ENCODE measurements at regions not wholly inside any gene's neighbourhood (a gene's known extent, or its start where the extent isn't known, plus 50 kb on each side); places are given as distances from the start of the nearest gene placed in this dataset.

DNA sequence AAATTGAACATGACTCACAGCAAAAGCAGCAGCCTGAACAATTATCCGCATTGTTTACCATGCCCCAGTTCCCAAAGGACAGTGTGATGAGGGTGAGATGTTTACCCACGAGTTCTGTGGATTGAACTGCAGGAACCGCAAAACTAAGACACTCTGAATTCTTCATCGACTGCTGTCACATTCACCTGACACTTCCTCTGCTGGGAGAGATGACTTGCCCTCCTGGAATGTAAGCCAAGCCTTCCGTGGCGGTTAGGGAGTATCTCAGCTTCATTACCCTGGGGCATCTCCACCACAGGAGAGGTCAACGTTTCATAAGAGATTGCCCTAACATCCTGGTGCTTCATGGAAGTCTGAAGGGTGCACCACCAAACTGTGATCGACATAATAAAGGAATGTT lies 374.6 kb upstream of the ADARB2 start:
- TF ChIP-seq, protein P1, sequence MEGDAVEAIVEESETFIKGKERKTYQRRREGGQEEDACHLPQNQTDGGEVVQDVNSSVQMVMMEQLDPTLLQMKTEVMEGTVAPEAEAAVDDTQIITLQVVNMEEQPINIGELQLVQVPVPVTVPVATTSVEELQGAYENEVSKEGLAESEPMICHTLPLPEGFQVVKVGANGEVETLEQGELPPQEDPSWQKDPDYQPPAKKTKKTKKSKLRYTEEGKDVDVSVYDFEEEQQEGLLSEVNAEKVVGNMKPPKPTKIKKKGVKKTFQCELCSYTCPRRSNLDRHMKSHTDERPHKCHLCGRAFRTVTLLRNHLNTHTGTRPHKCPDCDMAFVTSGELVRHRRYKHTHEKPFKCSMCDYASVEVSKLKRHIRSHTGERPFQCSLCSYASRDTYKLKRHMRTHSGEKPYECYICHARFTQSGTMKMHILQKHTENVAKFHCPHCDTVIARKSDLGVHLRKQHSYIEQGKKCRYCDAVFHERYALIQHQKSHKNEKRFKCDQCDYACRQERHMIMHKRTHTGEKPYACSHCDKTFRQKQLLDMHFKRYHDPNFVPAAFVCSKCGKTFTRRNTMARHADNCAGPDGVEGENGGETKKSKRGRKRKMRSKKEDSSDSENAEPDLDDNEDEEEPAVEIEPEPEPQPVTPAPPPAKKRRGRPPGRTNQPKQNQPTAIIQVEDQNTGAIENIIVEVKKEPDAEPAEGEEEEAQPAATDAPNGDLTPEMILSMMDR (conservative IDR thresholded peaks at IDR 0.05; ENCODE audit: low read length): no peak
- H3K4me3 ChIP-seq (ENCODE audit: low read length): no peak overlapping the region
- DNase-seq (ENCODE audit: low read depth): no peak

DNA sequence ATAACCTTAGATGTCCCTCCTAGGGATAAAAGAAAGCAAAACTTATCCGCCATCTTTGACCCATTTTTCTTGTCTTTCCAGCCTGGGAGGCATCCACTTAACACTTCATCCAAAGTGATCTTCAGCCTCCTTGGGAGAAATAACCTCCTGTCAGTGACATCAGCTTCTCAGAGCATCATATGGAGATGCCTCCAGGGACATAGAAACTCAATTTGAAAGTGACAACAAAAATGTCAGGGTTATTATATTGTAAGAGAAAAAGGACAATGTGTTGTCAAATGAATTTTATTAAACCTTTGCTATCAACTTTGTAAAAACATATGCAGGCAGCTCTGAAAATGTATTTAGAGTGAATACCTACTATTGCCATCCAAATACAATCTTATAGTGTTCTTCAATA lies 371.2 kb upstream of the ADARB2 start:
- TF ChIP-seq, protein P1 (conservative IDR thresholded peaks at IDR 0.05; ENCODE audit: low read length): no peak
- DNase-seq (ENCODE audit: low read depth): no peak
- no peak overlapping the region for H3K4me3 ChIP-seq (ENCODE audit: low read length)

DNA sequence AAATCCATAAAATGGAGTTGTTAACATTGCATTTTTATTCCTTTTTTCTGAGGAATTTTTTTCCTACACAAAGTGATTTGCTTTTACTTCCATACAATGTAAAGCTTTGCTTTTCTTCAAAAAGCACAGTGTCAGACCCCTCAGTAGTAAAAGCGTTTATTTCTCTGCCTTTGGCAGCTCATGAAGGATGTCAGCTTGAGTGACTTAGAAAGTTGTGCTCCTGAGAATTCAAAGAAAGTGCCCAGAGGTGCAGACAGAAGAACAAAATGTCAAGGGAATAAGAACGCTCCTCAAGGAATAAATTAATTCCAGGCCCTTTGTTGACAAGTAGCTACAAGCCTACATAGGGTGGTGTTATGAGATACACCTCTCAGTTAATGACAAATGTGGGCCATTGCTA lies 369.3 kb upstream of the ADARB2 start:
- TF ChIP-seq, protein P1 (conservative IDR thresholded peaks at IDR 0.05; ENCODE audit: low read length): no peak
- no peak for DNase-seq (ENCODE audit: low read depth)
- no peak overlapping the region for H3K4me3 ChIP-seq (ENCODE audit: low read length)

DNA sequence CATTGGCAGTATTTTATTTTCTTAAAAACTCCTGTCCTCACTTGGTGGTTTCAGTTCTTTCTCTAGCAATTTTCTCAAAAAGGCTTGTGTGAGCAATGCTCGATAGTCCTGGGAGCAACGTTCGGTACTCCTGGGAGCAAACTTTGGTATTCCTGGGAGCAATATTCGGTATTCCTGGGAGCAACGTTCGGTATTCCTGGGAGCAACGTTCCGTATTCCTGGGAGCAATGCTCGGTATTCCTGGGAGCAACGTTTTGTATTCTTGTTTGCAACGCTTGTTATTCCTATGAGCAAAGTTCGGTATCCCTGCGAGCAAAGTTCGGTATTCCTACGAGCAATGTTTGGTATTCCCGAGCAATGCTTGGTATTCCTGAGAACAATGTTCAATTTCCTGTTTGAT lies 362.0 kb upstream of the ADARB2 start:
- H3K4me3 ChIP-seq (ENCODE audit: low read length): no peak overlapping the region
- TF ChIP-seq, protein P1 (conservative IDR thresholded peaks at IDR 0.05; ENCODE audit: low read length): no peak
- no peak for DNase-seq (ENCODE audit: low read depth)

DNA sequence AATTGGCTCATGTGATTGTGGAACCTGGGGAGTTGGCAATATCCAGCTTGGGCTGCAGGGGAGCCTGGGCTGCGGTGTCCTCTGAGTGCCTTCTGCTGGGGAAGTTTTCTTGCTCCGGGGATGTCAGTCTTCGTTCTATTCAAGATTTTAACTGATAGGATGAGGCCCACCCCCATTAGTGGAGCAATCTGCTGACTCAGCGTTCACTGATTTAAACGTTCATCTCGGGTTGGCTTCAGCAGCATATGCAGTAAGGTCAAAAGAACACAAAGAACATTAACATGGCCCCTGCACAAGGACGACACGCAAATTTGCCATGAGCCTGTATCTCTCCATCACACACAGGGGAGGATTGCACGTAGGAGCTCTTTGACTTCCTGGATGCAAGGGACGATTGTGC lies 360.6 kb upstream of the ADARB2 start:
- TF ChIP-seq, protein P1 (conservative IDR thresholded peaks at IDR 0.05; ENCODE audit: low read length): no peak
- no peak for DNase-seq (ENCODE audit: low read depth)
- H3K4me3 ChIP-seq (ENCODE audit: low read length): no peak overlapping the region

DNA sequence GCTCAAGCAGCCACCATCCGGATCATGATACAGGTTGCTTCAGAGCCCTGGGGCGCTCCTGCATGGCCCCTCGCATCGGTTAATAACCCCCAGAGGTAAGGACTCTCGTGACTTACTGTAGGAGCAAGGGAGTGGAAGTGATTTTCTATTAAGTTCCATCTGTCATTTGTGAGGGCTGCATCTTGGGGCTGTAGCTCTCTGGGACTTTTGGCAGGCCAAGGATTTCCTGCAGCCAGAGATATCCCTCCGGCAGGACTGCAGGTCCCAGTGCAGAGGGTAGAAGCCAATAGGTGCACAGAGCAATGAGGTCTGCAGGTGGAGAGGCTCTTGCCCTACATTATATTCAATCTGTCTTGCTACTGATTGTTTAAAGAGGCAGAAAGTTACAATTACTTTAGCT lies 356.8 kb upstream of the ADARB2 start:
- TF ChIP-seq, protein P1 (conservative IDR thresholded peaks at IDR 0.05; ENCODE audit: low read length): no peak

DNA sequence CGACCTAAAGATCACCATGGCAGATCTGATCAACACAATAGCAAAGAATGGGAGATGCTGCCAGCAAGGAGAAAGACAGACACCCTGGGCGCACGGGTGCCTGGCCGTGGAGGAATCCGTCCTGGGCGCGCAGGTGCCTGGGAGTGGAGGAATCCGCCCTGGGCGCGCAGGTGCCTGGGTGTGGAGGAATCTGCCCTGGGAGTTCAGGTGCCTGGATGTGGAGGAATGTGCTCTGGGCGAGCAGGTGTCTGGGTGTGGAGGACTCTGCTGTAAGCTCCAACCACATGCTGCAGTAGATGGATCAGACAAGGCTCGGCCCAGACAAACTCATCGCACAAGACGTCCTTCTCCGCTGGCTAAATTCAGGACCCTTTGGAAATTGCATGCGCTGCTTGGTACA lies 346.3 kb upstream of the ADARB2 start:
- H3K4me3 ChIP-seq (ENCODE audit: low read length): no peak overlapping the region
- TF ChIP-seq, protein P1 (conservative IDR thresholded peaks at IDR 0.05; ENCODE audit: low read length): no peak
- DNase-seq (ENCODE audit: low read depth): no peak

More for the DNA sequence above, 356.8 kb upstream of the ADARB2 start:
- H3K4me3 ChIP-seq (ENCODE audit: low read length): no peak overlapping the region
- no peak for DNase-seq (ENCODE audit: low read depth)

Data from AG10803 (cell line).